ENCODE measurements at regions not wholly inside any gene's neighbourhood (a gene's known extent, or its start where the extent isn't known, plus 50 kb on each side); places are given as distances from the start of the nearest gene placed in this dataset.

GRCh38 chr18:44093253-44093652, 587.4 kb upstream of the SETBP1 start:
- no peaks in the 10 kb centered on the region for H3K27me3 Mint-ChIP-seq (ENCODE audit: low read depth)
- H3K9me3 Mint-ChIP-seq = peaks cover 23% of the 10 kb centered on the region
- no peak for ATAC-seq
- H3K4me3 Mint-ChIP-seq = no peak overlapping the region
- no peak overlapping the region for H3K27ac Mint-ChIP-seq
- ChIA-PET CTCF (no interaction called here), POLR2A (no interaction called here)
- H3K4me1 Mint-ChIP-seq = peaks cover 49% of the 10 kb centered on the region
- H3K36me3 Mint-ChIP-seq = peaks cover 16% of the 10 kb centered on the region
- DNase-seq (ENCODE audit: low spot score) = no peak
- TF ChIP-seq IRF2 (CRISPR knock-in tag; IDR thresholded peaks at IDR 0.05; ENCODE audit: borderline replicate concordance, low read depth) = no peak
- no peak for TF ChIP-seq E2F5 (CRISPR knock-in tag; IDR thresholded peaks at IDR 0.05)
- TF ChIP-seq JAZF1 (CRISPR knock-in tag; IDR thresholded peaks at IDR 0.05) = no peak
- TF ChIP-seq CREM (CRISPR knock-in tag; IDR thresholded peaks at IDR 0.05) = no peak
- TF ChIP-seq MYBL2 (CRISPR knock-in tag; IDR thresholded peaks at IDR 0.05) = no peak
- no peak for TF ChIP-seq KAT7 (CRISPR knock-in tag; IDR thresholded peaks at IDR 0.05; ENCODE audit: borderline replicate concordance)
- TF ChIP-seq ERG (CRISPR knock-in tag; IDR thresholded peaks at IDR 0.05) = no peak
- TF ChIP-seq RELA (CRISPR knock-in tag; IDR thresholded peaks at IDR 0.05; ENCODE audit: borderline replicate concordance) = no peak
- no peak for TF ChIP-seq ATF6 (CRISPR knock-in tag; IDR thresholded peaks at IDR 0.05)
- TF ChIP-seq MXD4 (CRISPR knock-in tag; IDR thresholded peaks at IDR 0.05; ENCODE audit: borderline replicate concordance) = no peak
- no peak for TF ChIP-seq SOX15 (CRISPR knock-in tag; IDR thresholded peaks at IDR 0.05)
- no peak for TF ChIP-seq ZBTB43 (CRISPR knock-in tag; IDR thresholded peaks at IDR 0.05)
- TF ChIP-seq SMAD3 (CRISPR knock-in tag; IDR thresholded peaks at IDR 0.05; ENCODE audit: borderline replicate concordance) = no peak
- no peak for TF ChIP-seq ATF2 (CRISPR knock-in tag; IDR thresholded peaks at IDR 0.05; ENCODE audit: borderline replicate concordance, low read depth)
- no peak for TF ChIP-seq TCF7 (CRISPR knock-in tag; IDR thresholded peaks at IDR 0.05; ENCODE audit: low read depth)
- TF ChIP-seq NR3C1 (CRISPR knock-in tag; conservative IDR thresholded peaks at IDR 0.05; ENCODE audit: low read depth) = no peak
- TF ChIP-seq PRDM15 (CRISPR knock-in tag; IDR thresholded peaks at IDR 0.05) = no peak
- TF ChIP-seq ZNF317 (CRISPR knock-in tag; IDR thresholded peaks at IDR 0.05; ENCODE audit: borderline replicate concordance, low read depth) = no peak
